ENCODE measurements at regions not wholly inside any gene's neighbourhood (a gene's known extent, or its start where the extent isn't known, plus 50 kb on each side); places are given as distances from the start of the nearest gene placed in this dataset.

DNA sequence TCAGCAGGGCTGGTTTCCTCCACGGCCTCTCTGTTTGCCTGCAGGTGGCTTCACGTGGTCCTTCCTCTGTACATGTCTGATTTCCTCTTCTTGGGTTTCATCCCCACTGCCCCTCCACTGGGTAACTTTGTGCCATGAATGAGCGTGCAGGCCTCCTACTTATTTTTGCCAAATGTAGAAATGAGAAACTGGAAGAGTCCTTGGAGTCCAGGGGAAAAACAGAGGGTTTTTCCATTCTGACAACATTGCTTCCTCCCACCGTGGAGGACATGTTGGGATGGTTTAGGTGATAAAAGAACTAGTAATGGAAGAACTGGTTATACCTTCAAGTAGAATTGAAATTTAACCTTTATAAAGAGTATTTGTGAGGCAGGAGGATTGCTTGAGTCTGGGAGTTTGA is 699.5 kb downstream of the QKI start:
- TF ChIP-seq NFIC (IDR thresholded peaks at IDR 0.05) (no peak), TCF12 (IDR thresholded peaks at IDR 0.05; ENCODE audit: low read depth) (no peak), RAD21 (IDR thresholded peaks at IDR 0.05; ENCODE audit: low read depth) (no peak), CREB1 (IDR thresholded peaks at IDR 0.05; ENCODE audit: low read depth) (no peak), YY1 (IDR thresholded peaks at IDR 0.05; ENCODE audit: low read depth) (no peak), CEBPB (IDR thresholded peaks at IDR 0.05) (no peak), TEAD4 (IDR thresholded peaks at IDR 0.05) (no peak)
- TF ChIP-seq, protein P1, sequence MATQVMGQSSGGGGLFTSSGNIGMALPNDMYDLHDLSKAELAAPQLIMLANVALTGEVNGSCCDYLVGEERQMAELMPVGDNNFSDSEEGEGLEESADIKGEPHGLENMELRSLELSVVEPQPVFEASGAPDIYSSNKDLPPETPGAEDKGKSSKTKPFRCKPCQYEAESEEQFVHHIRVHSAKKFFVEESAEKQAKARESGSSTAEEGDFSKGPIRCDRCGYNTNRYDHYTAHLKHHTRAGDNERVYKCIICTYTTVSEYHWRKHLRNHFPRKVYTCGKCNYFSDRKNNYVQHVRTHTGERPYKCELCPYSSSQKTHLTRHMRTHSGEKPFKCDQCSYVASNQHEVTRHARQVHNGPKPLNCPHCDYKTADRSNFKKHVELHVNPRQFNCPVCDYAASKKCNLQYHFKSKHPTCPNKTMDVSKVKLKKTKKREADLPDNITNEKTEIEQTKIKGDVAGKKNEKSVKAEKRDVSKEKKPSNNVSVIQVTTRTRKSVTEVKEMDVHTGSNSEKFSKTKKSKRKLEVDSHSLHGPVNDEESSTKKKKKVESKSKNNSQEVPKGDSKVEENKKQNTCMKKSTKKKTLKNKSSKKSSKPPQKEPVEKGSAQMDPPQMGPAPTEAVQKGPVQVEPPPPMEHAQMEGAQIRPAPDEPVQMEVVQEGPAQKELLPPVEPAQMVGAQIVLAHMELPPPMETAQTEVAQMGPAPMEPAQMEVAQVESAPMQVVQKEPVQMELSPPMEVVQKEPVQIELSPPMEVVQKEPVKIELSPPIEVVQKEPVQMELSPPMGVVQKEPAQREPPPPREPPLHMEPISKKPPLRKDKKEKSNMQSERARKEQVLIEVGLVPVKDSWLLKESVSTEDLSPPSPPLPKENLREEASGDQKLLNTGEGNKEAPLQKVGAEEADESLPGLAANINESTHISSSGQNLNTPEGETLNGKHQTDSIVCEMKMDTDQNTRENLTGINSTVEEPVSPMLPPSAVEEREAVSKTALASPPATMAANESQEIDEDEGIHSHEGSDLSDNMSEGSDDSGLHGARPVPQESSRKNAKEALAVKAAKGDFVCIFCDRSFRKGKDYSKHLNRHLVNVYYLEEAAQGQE (IDR thresholded peaks at IDR 0.05; ENCODE audit: low read depth) = no peak
- TF ChIP-seq, protein P2, sequence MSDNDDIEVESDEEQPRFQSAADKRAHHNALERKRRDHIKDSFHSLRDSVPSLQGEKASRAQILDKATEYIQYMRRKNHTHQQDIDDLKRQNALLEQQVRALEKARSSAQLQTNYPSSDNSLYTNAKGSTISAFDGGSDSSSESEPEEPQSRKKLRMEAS (IDR thresholded peaks at IDR 0.05) = no peak
- TF ChIP-seq, protein P3, sequence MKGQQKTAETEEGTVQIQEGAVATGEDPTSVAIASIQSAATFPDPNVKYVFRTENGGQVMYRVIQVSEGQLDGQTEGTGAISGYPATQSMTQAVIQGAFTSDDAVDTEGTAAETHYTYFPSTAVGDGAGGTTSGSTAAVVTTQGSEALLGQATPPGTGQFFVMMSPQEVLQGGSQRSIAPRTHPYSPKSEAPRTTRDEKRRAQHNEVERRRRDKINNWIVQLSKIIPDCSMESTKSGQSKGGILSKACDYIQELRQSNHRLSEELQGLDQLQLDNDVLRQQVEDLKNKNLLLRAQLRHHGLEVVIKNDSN (IDR thresholded peaks at IDR 0.05) = no peak
